Epithelial cell of proximal tubule (primary cell): ENCODE measurements at regions not wholly inside any gene's neighbourhood (a gene's known extent, or its start where the extent isn't known, plus 50 kb on each side); places are given as distances from the start of the nearest gene placed in this dataset.
"Not testable (repeated sequence)": the region's sequence is repeated elsewhere in the genome, so short reads cannot be mapped to it uniquely, and the experiment has no call there.

Experiments used
- DNase-seq: peaks from one replicate; pipeline ENCODE4 v3.0.0-alpha.2; 2011; ENCODE audit warnings: low read depth
- H3K4me3 ChIP-seq: 2 replicates; pipeline ENCODE4 v1.5.1; 2011; ENCODE audit warnings: low read depth, mild to moderate bottlenecking, low read length
- CTCF ChIP-seq: conservative IDR thresholded peaks from 2 replicates; pipeline ENCODE4 v1.5.1; 2012; ENCODE audit warnings: low read depth, mild to moderate bottlenecking, low read length

- TF ChIP-seq CTCF = no peak
- no peak for DNase-seq
- H3K4me3 ChIP-seq = no peak overlapping the region
These were observed 113.4 kb upstream of the SPAG17 start for GRCh38 chr1:118298397-118298796.

GRCh38 chr1:118297521-118297920, 112.5 kb upstream of the SPAG17 start:
- no peak for TF ChIP-seq CTCF
- no peak overlapping the region for H3K4me3 ChIP-seq
- DNase-seq = no peak

- TF ChIP-seq CTCF = no peak
- H3K4me3 ChIP-seq = no peak overlapping the region
- no peak for DNase-seq
These were observed 110.0 kb upstream of the SPAG17 start for GRCh38 chr1:118294875-118295642.

- no peak overlapping the region for H3K4me3 ChIP-seq
- no peak for TF ChIP-seq CTCF
- no peak for DNase-seq
These were observed 106.6 kb upstream of the SPAG17 start for GRCh38 chr1:118291661-118292060.

GRCh38 chr1:118290571-118290970, 105.5 kb upstream of the SPAG17 start:
- H3K4me3 ChIP-seq = no peak overlapping the region
- TF ChIP-seq CTCF = no peak
- no peak for DNase-seq

- DNase-seq = no peak
- no peak overlapping the region for H3K4me3 ChIP-seq
- no peak for TF ChIP-seq CTCF
These were observed 105.0 kb upstream of the SPAG17 start for GRCh38 chr1:118290046-118290445.

GRCh38 chr1:118280656-118281055, 95.6 kb upstream of the SPAG17 start:
- not testable (repeated sequence) for H3K4me3 ChIP-seq, DNase-seq
